ENCODE measurements at regions not wholly inside any gene's neighbourhood (a gene's known extent, or its start where the extent isn't known, plus 50 kb on each side); places are given as distances from the start of the nearest gene placed in this dataset.
"Not testable (repeated sequence)": the region's sequence is repeated elsewhere in the genome, so short reads cannot be mapped to it uniquely, and the experiment has no call there.

- TF ChIP-seq CTCF, POLR2A, POLR2AphosphoS5, EP300 (IDR thresholded peaks at IDR 0.05): not testable (repeated sequence)
These were observed 55.5 kb upstream of the RASA1 start for GRCh38 chr5:87212183-87212582.
